ENCODE measurements at regions not wholly inside any gene's neighbourhood (a gene's known extent, or its start where the extent isn't known, plus 50 kb on each side); places are given as distances from the start of the nearest gene placed in this dataset.

- DNase-seq (ENCODE audit: low read depth): no peak
These were observed 267.0 kb downstream of the NOL4 start for GRCh38 chr18:33957707-33958106.

GRCh38 chr18:33951031-33951430 lies 273.7 kb downstream of the NOL4 start:
- peak; percentile 39 for DNase-seq (ENCODE audit: low read depth)

GRCh38 chr18:33946336-33946735 lies 278.4 kb downstream of the NOL4 start:
- peak; percentile 28 for DNase-seq (ENCODE audit: low read depth)

- DNase-seq (ENCODE audit: low read depth): no peak
These were observed 280.2 kb downstream of the NOL4 start for GRCh38 chr18:33944493-33944892.

- no peak for DNase-seq (ENCODE audit: low read depth)
These were observed 287.4 kb downstream of the NOL4 start for GRCh38 chr18:33937270-33937816.

GRCh38 chr18:33934258-33934657 lies 290.5 kb downstream of the NOL4 start:
- no peak for DNase-seq (ENCODE audit: low read depth)

- peak; percentile 29 for DNase-seq (ENCODE audit: low read depth)
These were observed 296.5 kb downstream of the NOL4 start for GRCh38 chr18:33928231-33928630.

GRCh38 chr18:33924576-33924975 lies 300.1 kb downstream of the NOL4 start:
- DNase-seq (ENCODE audit: low read depth): no peak

- no peak for DNase-seq (ENCODE audit: low read depth)
These were observed 300.7 kb downstream of the NOL4 start for GRCh38 chr18:33923980-33924379.

GRCh38 chr18:33918571-33918970 lies 306.1 kb downstream of the NOL4 start:
- DNase-seq (ENCODE audit: low read depth): no peak

GRCh38 chr18:33916200-33916599 lies 308.5 kb downstream of the NOL4 start:
- DNase-seq (ENCODE audit: low read depth): no peak

- DNase-seq (ENCODE audit: low read depth): peak; percentile 34
These were observed 310.3 kb downstream of the NOL4 start for GRCh38 chr18:33914399-33914798.

- no peak for DNase-seq (ENCODE audit: low read depth)
These were observed 318.7 kb downstream of the NOL4 start for GRCh38 chr18:33906046-33906445.

- no peak for DNase-seq (ENCODE audit: low read depth)
These were observed 322.7 kb downstream of the NOL4 start for GRCh38 chr18:33901894-33902512.

GRCh38 chr18:33900638-33901037 lies 322.6 kb downstream of the ASXL3 start:
- DNase-seq (ENCODE audit: low read depth): no peak

- no peak for DNase-seq (ENCODE audit: low read depth)
These were observed 320.4 kb downstream of the ASXL3 start for GRCh38 chr18:33898427-33898826.

GRCh38 chr18:33878213-33878612 lies 300.2 kb downstream of the ASXL3 start:
- no peak for DNase-seq (ENCODE audit: low read depth)

GRCh38 chr18:33875029-33875565 lies 297.1 kb downstream of the ASXL3 start:
- no peak for DNase-seq (ENCODE audit: low read depth)

GRCh38 chr18:33873112-33873511 lies 295.1 kb downstream of the ASXL3 start:
- no peak for DNase-seq (ENCODE audit: low read depth)

- no peak for DNase-seq (ENCODE audit: low read depth)
These were observed 293.5 kb downstream of the ASXL3 start for GRCh38 chr18:33871363-33872025.

GRCh38 chr18:33870059-33870458 lies 292.0 kb downstream of the ASXL3 start:
- DNase-seq (ENCODE audit: low read depth): no peak

GRCh38 chr18:33866386-33866785 lies 288.4 kb downstream of the ASXL3 start:
- DNase-seq (ENCODE audit: low read depth): no peak

GRCh38 chr18:33863912-33864311 lies 285.9 kb downstream of the ASXL3 start:
- DNase-seq (ENCODE audit: low read depth): no peak

GRCh38 chr18:33854827-33855139 lies 276.8 kb downstream of the ASXL3 start:
- DNase-seq (ENCODE audit: low read depth): no peak
